IMR-90 (cell line): ENCODE measurements at regions not wholly inside any gene's neighbourhood (a gene's known extent, or its start where the extent isn't known, plus 50 kb on each side); places are given as distances from the start of the nearest gene placed in this dataset.

Experiments
- BHLHE40 ChIP-seq: fragments of 150-350 bp; IDR thresholded peaks from 2 replicates; pipeline ENCODE4 v1.6.1; 2016; ENCODE audit warnings: mild to moderate bottlenecking, low read depth, low read length
- CEBPB ChIP-seq: IDR thresholded peaks from 2 replicates; pipeline ENCODE4 v1.6.1; 2012; ENCODE audit warnings: low read depth, low read length, improper control_type of control experiment
- MXI1 ChIP-seq: IDR thresholded peaks from 2 replicates; pipeline ENCODE4 v1.6.1; 2012; ENCODE audit warnings: low read depth, mild to moderate bottlenecking, low read length, moderate library complexity, borderline replicate concordance
- POLR2A ChIP-seq: IDR thresholded peaks from 2 replicates; pipeline ENCODE4 v1.6.1; 2012; ENCODE audit warnings: mild to moderate bottlenecking, low read depth, low read length
- RAD21 ChIP-seq: IDR thresholded peaks from 2 replicates; pipeline ENCODE4 v1.6.1; 2012; ENCODE audit warnings: low read length, improper control_type of control experiment
- RCOR1 ChIP-seq: IDR thresholded peaks from 2 replicates; pipeline ENCODE4 v1.6.1; 2012; ENCODE audit warnings: mild to moderate bottlenecking, low read length, improper control_type of control experiment; ENCODE audit not compliant: insufficient replicate concordance
- RFX5 ChIP-seq: IDR thresholded peaks from 2 replicates; pipeline ENCODE4 v1.8.0; 2012; ENCODE audit warnings: low read depth, mild to moderate bottlenecking, low read length, moderate library complexity
- TF ChIP-seq, protein P1 (sequence below): conservative IDR thresholded peaks from 2 replicates; pipeline ENCODE4 v1.5.1; 2012; ENCODE audit warnings: mild to moderate bottlenecking, low read depth, low read length, improper control_type of control experiment
- TF ChIP-seq, protein P2 (sequence below): fragments of 150-350 bp; IDR thresholded peaks from 2 replicates; pipeline ENCODE4 v1.6.1; 2017; ENCODE audit warnings: mild to moderate bottlenecking, antibody characterized with exemption, low read length, low read depth
- TF ChIP-seq, protein P3 (sequence below): fragments of 150-350 bp; IDR thresholded peaks from 2 replicates; pipeline ENCODE4 v1.6.1; 2016; ENCODE audit warnings: low read depth, mild to moderate bottlenecking, low read length, moderate library complexity, borderline replicate concordance

DNA sequence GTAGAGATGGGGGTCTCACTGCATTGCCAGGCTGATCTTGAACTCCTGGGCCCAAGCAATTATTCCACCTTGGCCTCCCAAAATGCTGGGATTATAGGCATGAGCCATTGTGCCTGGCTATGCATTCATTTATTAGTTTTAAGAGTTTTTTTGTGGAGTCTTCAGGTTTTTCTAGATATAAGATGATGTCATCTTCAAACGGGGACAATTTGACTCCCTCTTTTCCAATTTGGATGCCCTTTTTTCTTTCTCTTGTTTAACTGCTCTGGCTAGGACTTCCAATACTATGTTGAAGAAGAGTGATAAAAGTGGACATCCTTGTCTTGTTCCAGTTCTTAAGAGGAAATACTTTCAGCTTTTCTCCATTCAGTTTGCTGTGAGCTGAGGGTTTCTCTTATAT lies 113.7 kb upstream of the PARD3B start:
- TF ChIP-seq, protein P1, sequence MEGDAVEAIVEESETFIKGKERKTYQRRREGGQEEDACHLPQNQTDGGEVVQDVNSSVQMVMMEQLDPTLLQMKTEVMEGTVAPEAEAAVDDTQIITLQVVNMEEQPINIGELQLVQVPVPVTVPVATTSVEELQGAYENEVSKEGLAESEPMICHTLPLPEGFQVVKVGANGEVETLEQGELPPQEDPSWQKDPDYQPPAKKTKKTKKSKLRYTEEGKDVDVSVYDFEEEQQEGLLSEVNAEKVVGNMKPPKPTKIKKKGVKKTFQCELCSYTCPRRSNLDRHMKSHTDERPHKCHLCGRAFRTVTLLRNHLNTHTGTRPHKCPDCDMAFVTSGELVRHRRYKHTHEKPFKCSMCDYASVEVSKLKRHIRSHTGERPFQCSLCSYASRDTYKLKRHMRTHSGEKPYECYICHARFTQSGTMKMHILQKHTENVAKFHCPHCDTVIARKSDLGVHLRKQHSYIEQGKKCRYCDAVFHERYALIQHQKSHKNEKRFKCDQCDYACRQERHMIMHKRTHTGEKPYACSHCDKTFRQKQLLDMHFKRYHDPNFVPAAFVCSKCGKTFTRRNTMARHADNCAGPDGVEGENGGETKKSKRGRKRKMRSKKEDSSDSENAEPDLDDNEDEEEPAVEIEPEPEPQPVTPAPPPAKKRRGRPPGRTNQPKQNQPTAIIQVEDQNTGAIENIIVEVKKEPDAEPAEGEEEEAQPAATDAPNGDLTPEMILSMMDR, result no peak
- TF ChIP-seq MXI1 (no peak), RAD21 (no peak), POLR2A (no peak), RFX5 (no peak), RCOR1 (no peak), CEBPB (no peak), BHLHE40 (no peak)
- TF ChIP-seq, protein P2, sequence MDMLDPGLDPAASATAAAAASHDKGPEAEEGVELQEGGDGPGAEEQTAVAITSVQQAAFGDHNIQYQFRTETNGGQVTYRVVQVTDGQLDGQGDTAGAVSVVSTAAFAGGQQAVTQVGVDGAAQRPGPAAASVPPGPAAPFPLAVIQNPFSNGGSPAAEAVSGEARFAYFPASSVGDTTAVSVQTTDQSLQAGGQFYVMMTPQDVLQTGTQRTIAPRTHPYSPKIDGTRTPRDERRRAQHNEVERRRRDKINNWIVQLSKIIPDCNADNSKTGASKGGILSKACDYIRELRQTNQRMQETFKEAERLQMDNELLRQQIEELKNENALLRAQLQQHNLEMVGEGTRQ, result no peak
- TF ChIP-seq, protein P3, sequence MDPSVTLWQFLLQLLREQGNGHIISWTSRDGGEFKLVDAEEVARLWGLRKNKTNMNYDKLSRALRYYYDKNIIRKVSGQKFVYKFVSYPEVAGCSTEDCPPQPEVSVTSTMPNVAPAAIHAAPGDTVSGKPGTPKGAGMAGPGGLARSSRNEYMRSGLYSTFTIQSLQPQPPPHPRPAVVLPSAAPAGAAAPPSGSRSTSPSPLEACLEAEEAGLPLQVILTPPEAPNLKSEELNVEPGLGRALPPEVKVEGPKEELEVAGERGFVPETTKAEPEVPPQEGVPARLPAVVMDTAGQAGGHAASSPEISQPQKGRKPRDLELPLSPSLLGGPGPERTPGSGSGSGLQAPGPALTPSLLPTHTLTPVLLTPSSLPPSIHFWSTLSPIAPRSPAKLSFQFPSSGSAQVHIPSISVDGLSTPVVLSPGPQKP, result no peak
